Panc1 (cell line): ENCODE measurements at regions not wholly inside any gene's neighbourhood (a gene's known extent, or its start where the extent isn't known, plus 50 kb on each side); places are given as distances from the start of the nearest gene placed in this dataset.

Experiments used
- ATAC-seq: fragments of 200-7000 bp; cut with Tn5 transposase; 2 replicates; pipeline ENCODE4 v1.9.1; 2020; ENCODE audit warnings: mild to moderate bottlenecking, moderate library complexity
- BruUV-seq: library from RNA; stranded (reverse); fragments of 400-500 nt; replicated peaks from 2 replicates; lab custom pipeline; 2021; lab: Mats Ljungman, UMichigan
- CTCF ChIA-PET: fragments of 300-600 bp; sonication (Branson Sonifier 250); formaldehyde crosslinking; loops from one replicate; lab custom pipeline; 2022; ENCODE audit warnings: antibody characterized with exemption; lab: Charles Lee
- POLR2A ChIA-PET: fragments of 300-600 bp; sonication (Branson Sonifier 250); formaldehyde crosslinking; loops from one replicate; lab custom pipeline; 2022; ENCODE audit warnings: antibody characterized with exemption; lab: Charles Lee
- DNase-seq: peaks from one replicate; pipeline ENCODE4 v3.0.0-alpha.2; 2010; ENCODE audit warnings: low read depth, low spot score
- H3K27ac ChIP-seq: 2 replicates; pipeline ENCODE4 v1.5.1; 2011; ENCODE audit warnings: mild to moderate bottlenecking, low read length, inconsistent platforms
- H3K27me3 ChIP-seq: fragments of 200-500 bp; sonication (Bioruptor generic); 2 replicates; pipeline ENCODE4 v1.6.0; 2014; ENCODE audit warnings: low read length, inconsistent platforms; ENCODE audit not compliant: control insufficient read depth, insufficient read depth
- H3K36me3 ChIP-seq: fragments of 200-500 bp; sonication (Bioruptor generic); 2 replicates; pipeline ENCODE4 v1.5.1; 2014; ENCODE audit warnings: inconsistent platforms, mild to moderate bottlenecking, low read length, moderate library complexity; ENCODE audit not compliant: control insufficient read depth, insufficient read depth
- H3K4me1 ChIP-seq: 2 replicates; pipeline ENCODE4 v1.5.1; 2011; ENCODE audit warnings: inconsistent platforms, mild to moderate bottlenecking, low read length, moderate library complexity; ENCODE audit not compliant: control insufficient read depth, insufficient read depth
- H3K4me3 ChIP-seq, 2 experiments: 2 replicates each; pipeline ENCODE4 v1.5.1; 2011 to 2012; ENCODE audit warnings: low read depth in 2 of 2, low read length in 2 of 2, mild to moderate bottlenecking in 2 of 2, inconsistent platforms in 1 of 2, moderate library complexity in 1 of 2
- H3K9me3 ChIP-seq: fragments of 200-500 bp; sonication (Bioruptor generic); 2 replicates; pipeline ENCODE4 v1.5.1; 2014; ENCODE audit warnings: low read depth, mild to moderate bottlenecking, inconsistent platforms, low read length, moderate library complexity; ENCODE audit not compliant: control insufficient read depth, insufficient read depth
- POLR2AphosphoS5 ChIP-seq: IDR thresholded peaks from 2 replicates; pipeline ENCODE4 v1.6.1; 2012; ENCODE audit warnings: mild to moderate bottlenecking, low read depth, low read length, moderate library complexity
- REST ChIP-seq, 2 experiments: IDR thresholded peaks; 2 replicates each; pipeline ENCODE4 v1.6.1; 2011 to 2012; ENCODE audit warnings: low read depth in 2 of 2, control low read depth in 1 of 2, low read length in 1 of 2, mild to moderate bottlenecking in 1 of 2, moderate library complexity in 1 of 2; ENCODE audit not compliant: insufficient read depth in 1 of 2
- SIN3A ChIP-seq: IDR thresholded peaks from 2 replicates; pipeline ENCODE4 v1.6.1; 2012; ENCODE audit warnings: low read depth, mild to moderate bottlenecking, low read length, moderate library complexity, borderline replicate concordance; ENCODE audit not compliant: insufficient read depth
- TCF7L2 ChIP-seq: IDR thresholded peaks from 2 replicates; pipeline ENCODE4 v1.6.1; 2011; ENCODE audit warnings: mild to moderate bottlenecking, low read depth, low read length, inconsistent platforms
- in situ Hi-C: cut with HindIII; loops from 2 replicates; pipeline ENCODE4 v1.10.0; 2016; ENCODE audit warnings: low sequenced_read_pairs, low pct_unique_long_range_greater_than_20kb
- intact Hi-C: fragments of 100-400 bp; cut with micrococcal nuclease; formaldehyde crosslinking; loops from one replicate; pipeline ENCODE4 v1.10.0; 2022; ENCODE audit not compliant: unreplicated experiment
- TF ChIP-seq, protein P1 (sequence below): fragments of 450-650 bp; IDR thresholded peaks from 2 replicates; pipeline ENCODE4 v1.5.1; 2017; ENCODE audit warnings: mild to moderate bottlenecking

- POLR2A ChIA-PET, result no interaction called here
Measured at GRCh38 chr11:101666916-101667315, 83.1 kb upstream of the TRPC6 start.

GRCh38 chr11:101661559-101661958 is 77.8 kb upstream of the TRPC6 start:
- Histone ChIP-seq H3K4me3 (no peak overlapping the region), H3K9me3 (no peaks in the 10 kb centered on the region), H3K36me3 (no peaks in the 10 kb centered on the region), H3K4me1 (no peaks in the 10 kb centered on the region), H3K27ac (no peak overlapping the region), H3K27me3 (no peaks in the 10 kb centered on the region)
- TF ChIP-seq SIN3A, result no peak
- TF ChIP-seq REST (IDR thresholded peaks at IDR 0.05; ENCODE audit: insufficient read depth in 1 of 2, low read depth in 2 of 2, low read length in 1 of 2), result no peak
- TF ChIP-seq TCF7L2, result no peak
- TF ChIP-seq, protein P1, sequence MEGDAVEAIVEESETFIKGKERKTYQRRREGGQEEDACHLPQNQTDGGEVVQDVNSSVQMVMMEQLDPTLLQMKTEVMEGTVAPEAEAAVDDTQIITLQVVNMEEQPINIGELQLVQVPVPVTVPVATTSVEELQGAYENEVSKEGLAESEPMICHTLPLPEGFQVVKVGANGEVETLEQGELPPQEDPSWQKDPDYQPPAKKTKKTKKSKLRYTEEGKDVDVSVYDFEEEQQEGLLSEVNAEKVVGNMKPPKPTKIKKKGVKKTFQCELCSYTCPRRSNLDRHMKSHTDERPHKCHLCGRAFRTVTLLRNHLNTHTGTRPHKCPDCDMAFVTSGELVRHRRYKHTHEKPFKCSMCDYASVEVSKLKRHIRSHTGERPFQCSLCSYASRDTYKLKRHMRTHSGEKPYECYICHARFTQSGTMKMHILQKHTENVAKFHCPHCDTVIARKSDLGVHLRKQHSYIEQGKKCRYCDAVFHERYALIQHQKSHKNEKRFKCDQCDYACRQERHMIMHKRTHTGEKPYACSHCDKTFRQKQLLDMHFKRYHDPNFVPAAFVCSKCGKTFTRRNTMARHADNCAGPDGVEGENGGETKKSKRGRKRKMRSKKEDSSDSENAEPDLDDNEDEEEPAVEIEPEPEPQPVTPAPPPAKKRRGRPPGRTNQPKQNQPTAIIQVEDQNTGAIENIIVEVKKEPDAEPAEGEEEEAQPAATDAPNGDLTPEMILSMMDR, result no peak
- TF ChIP-seq POLR2AphosphoS5, result no peak
- ChIA-PET POLR2A (interaction anchor here (0.6 kb wide), 1 partner anchor 123 kb away, joined by 3 read pairs; no protein-coding TSS in a partner anchor), CTCF (no interaction called here)
- intact Hi-C loops, result loop anchor here (10.0 kb wide), 1 partner anchor 53 kb away; no protein-coding TSS in a partner anchor
- ATAC-seq (no peak), DNase-seq (no peak)
- BruUV-seq, result no TSS peak
- in situ Hi-C loops, result no loop called here

More at GRCh38 chr11:101666916-101667315, 83.1 kb upstream of the TRPC6 start:
- intact Hi-C loops, result loop anchor here (10.0 kb wide), 1 partner anchor 48 kb away; no protein-coding TSS in a partner anchor
- no TSS peak for BruUV-seq
- CTCF ChIA-PET, result no interaction called here
- no peak for ATAC-seq
- Histone ChIP-seq H3K4me3 (no peak overlapping the region), H3K27ac (no peak overlapping the region), H3K9me3 (no peaks in the 10 kb centered on the region), H3K36me3 (no peaks in the 10 kb centered on the region), H3K4me1 (no peaks in the 10 kb centered on the region), H3K27me3 (no peaks in the 10 kb centered on the region)
- in situ Hi-C loops, result no loop called here
- TF ChIP-seq TCF7L2 (no peak), REST (IDR thresholded peaks at IDR 0.05; ENCODE audit: insufficient read depth in 1 of 2, low read depth in 2 of 2, low read length in 1 of 2) (no peak), POLR2AphosphoS5 (no peak), SIN3A (no peak)
- TF ChIP-seq, protein P1, result no peak
- DNase-seq, result no peak
